Neural crest cell (in vitro differentiated cells): ENCODE measurements at regions not wholly inside any gene's neighbourhood (a gene's known extent, or its start where the extent isn't known, plus 50 kb on each side); places are given as distances from the start of the nearest gene placed in this dataset.

Experiments used
- DNase-seq: peaks from one replicate; pipeline ENCODE4 v3.0.0; 2021; ENCODE audit warnings: low read depth, mixed read lengths, low spot score
- H3K27ac Mint-ChIP-seq: one replicate; pipeline ENCODE4 v1.8.0; 2021; ENCODE audit warnings: mild to moderate bottlenecking, mixed read lengths; ENCODE audit not compliant: unreplicated experiment
- H3K27me3 Mint-ChIP-seq: 2 replicates; pipeline ENCODE4 v1.8.0; 2021; ENCODE audit warnings: low read depth, mild to moderate bottlenecking, mixed read lengths
- H3K36me3 Mint-ChIP-seq: 2 replicates; pipeline ENCODE4 v1.8.0; 2021; ENCODE audit warnings: low read depth, mild to moderate bottlenecking, mixed read lengths
- H3K4me1 Mint-ChIP-seq: 2 replicates; pipeline ENCODE4 v1.8.0; 2021; ENCODE audit warnings: mixed read lengths
- H3K4me3 Mint-ChIP-seq: one replicate; pipeline ENCODE4 v1.8.0; 2021; ENCODE audit warnings: mild to moderate bottlenecking, mixed read lengths
- H3K9me3 Mint-ChIP-seq: 2 replicates; pipeline ENCODE4 v1.8.0; 2021; ENCODE audit warnings: mixed read lengths
- CTCF ChIP-seq: fragments of 200-600 bp; sonication (generic); conservative IDR thresholded peaks from 2 replicates; pipeline ENCODE4 v1.5.0; 2021; ENCODE audit warnings: antibody characterized with exemption, mild to moderate bottlenecking

GRCh38 chr15:39350785-39351184 lies 230.1 kb upstream of the THBS1 start:
- Mint-ChIP-seq H3K4me1 (peaks cover 8% of the 10 kb centered on the region), H3K36me3 (no peaks in the 10 kb centered on the region), H3K27ac (no peak overlapping the region), H3K9me3 (no peaks in the 10 kb centered on the region), H3K4me3 (no peak overlapping the region), H3K27me3 (no peaks in the 10 kb centered on the region)
- no peak for DNase-seq
- no peak for TF ChIP-seq CTCF

GRCh38 chr15:39354189-39354588 lies 226.7 kb upstream of the THBS1 start:
- Mint-ChIP-seq H3K27me3 (no peaks in the 10 kb centered on the region), H3K4me3 (no peak overlapping the region), H3K4me1 (peaks cover 8% of the 10 kb centered on the region), H3K27ac (no peak overlapping the region), H3K9me3 (no peaks in the 10 kb centered on the region), H3K36me3 (no peaks in the 10 kb centered on the region)
- no peak for TF ChIP-seq CTCF
- DNase-seq, result no peak

GRCh38 chr15:39357480-39358268 lies 223.2 kb upstream of the THBS1 start:
- Mint-ChIP-seq H3K27ac (no peak overlapping the region), H3K36me3 (no peaks in the 10 kb centered on the region), H3K4me3 (no peak overlapping the region), H3K9me3 (no peaks in the 10 kb centered on the region), H3K27me3 (no peaks in the 10 kb centered on the region), H3K4me1 (no peaks in the 10 kb centered on the region)
- TF ChIP-seq CTCF, result no peak
- DNase-seq, result no peak

GRCh38 chr15:39358441-39359041 lies 222.3 kb upstream of the THBS1 start:
- no peak for DNase-seq
- H3K36me3 Mint-ChIP-seq, result no peaks in the 10 kb centered on the region
- H3K4me3 Mint-ChIP-seq, result no peak overlapping the region
- no peak overlapping the region for H3K27ac Mint-ChIP-seq
- peaks cover 2% of the 10 kb centered on the region for H3K9me3 Mint-ChIP-seq
- no peaks in the 10 kb centered on the region for H3K4me1 Mint-ChIP-seq
- TF ChIP-seq CTCF, result no peak
- no peaks in the 10 kb centered on the region for H3K27me3 Mint-ChIP-seq

- TF ChIP-seq CTCF, result no peak
- H3K36me3 Mint-ChIP-seq, result no peaks in the 10 kb centered on the region
- no peak overlapping the region for H3K27ac Mint-ChIP-seq
- H3K9me3 Mint-ChIP-seq, result peaks cover 4% of the 10 kb centered on the region
- H3K27me3 Mint-ChIP-seq, result no peaks in the 10 kb centered on the region
- H3K4me3 Mint-ChIP-seq, result no peak overlapping the region
- no peaks in the 10 kb centered on the region for H3K4me1 Mint-ChIP-seq
- DNase-seq, result no peak
These were observed 221.1 kb upstream of the THBS1 start for GRCh38 chr15:39359771-39360170.
